Keratinocyte (primary cell): ENCODE measurements at regions not wholly inside any gene's neighbourhood (a gene's known extent, or its start where the extent isn't known, plus 50 kb on each side); places are given as distances from the start of the nearest gene placed in this dataset.

Experiments
- DNase-seq: peaks from one replicate; pipeline ENCODE4 v3.0.0-alpha.2; 2011; ENCODE audit warnings: low read depth, missing footprints, low spot score
- FAIRE-seq: peaks from 2 replicates; lab custom pipeline; 2011; peaks lifted over from hg19 to GRCh38; lab: Jason Lieb, UNC
- H2AFZ ChIP-seq: 2 replicates; pipeline ENCODE4 v1.6.0; 2012; ENCODE audit warnings: low read length, control low read depth, inconsistent platforms; ENCODE audit not compliant: control insufficient read depth
- H3K27ac ChIP-seq: 2 replicates; pipeline ENCODE4 v1.5.1; 2011; ENCODE audit warnings: low read length; ENCODE audit not compliant: control insufficient read depth, insufficient read depth
- H3K27me3 ChIP-seq: 3 replicates; pipeline ENCODE4 v1.6.0; 2011; ENCODE audit warnings: low read length; ENCODE audit not compliant: control insufficient read depth, insufficient read depth; ENCODE audit errors: extremely low read depth
- H3K36me3 ChIP-seq, 2 experiments: 2 replicates in 1 of 2; 3 replicates in 1 of 2; pipeline ENCODE4 v1.5.1; 2011; ENCODE audit warnings: low read length in 2 of 2, mild to moderate bottlenecking in 1 of 2; ENCODE audit not compliant: control insufficient read depth in 2 of 2, insufficient read depth in 2 of 2; ENCODE audit errors: extremely low read depth in 1 of 2
- H3K4me1 ChIP-seq: 3 replicates; pipeline ENCODE4 v1.5.1; 2011; ENCODE audit warnings: low read length; ENCODE audit not compliant: control insufficient read depth, insufficient read depth; ENCODE audit errors: extremely low read depth
- H3K4me2 ChIP-seq: 3 replicates; pipeline ENCODE4 v1.6.0; 2011; ENCODE audit warnings: low read depth, low read length; ENCODE audit not compliant: control insufficient read depth, insufficient read depth; ENCODE audit errors: extremely low read depth
- H3K4me3 ChIP-seq, 3 experiments: fragments of 200-600 bp in 1 of 3; sonication (generic) in 1 of 3; 2 replicates in 2 of 3; 3 replicates in 1 of 3; pipeline ENCODE4 v1.5.1; 2011 to 2016; ENCODE audit warnings: low read length in 3 of 3, mild to moderate bottlenecking in 3 of 3, control low read depth in 2 of 3, inconsistent platforms in 1 of 3, low read depth in 1 of 3, mixed read lengths in 1 of 3, mixed run types in 1 of 3, moderate library complexity in 1 of 3; ENCODE audit not compliant: control insufficient read depth in 2 of 3, insufficient read depth in 2 of 3; ENCODE audit errors: extremely low read depth in 1 of 3
- H3K79me2 ChIP-seq: 2 replicates; pipeline ENCODE4 v1.6.0; 2012; ENCODE audit warnings: low read length; ENCODE audit not compliant: control insufficient read depth, insufficient read depth
- H3K9ac ChIP-seq: 3 replicates; pipeline ENCODE4 v1.6.0; 2011; ENCODE audit warnings: low read length; ENCODE audit not compliant: control insufficient read depth, insufficient read depth; ENCODE audit errors: extremely low read depth
- H3K9me1 ChIP-seq: 3 replicates; pipeline ENCODE4 v1.6.0; 2011; ENCODE audit warnings: low read length; ENCODE audit not compliant: control insufficient read depth, insufficient read depth; ENCODE audit errors: extremely low read depth
- H3K9me3 ChIP-seq: 2 replicates; pipeline ENCODE4 v1.5.1; 2012; ENCODE audit warnings: low read depth, low read length; ENCODE audit not compliant: control insufficient read depth
- H4K20me1 ChIP-seq: 3 replicates; pipeline ENCODE4 v1.6.0; 2011; ENCODE audit warnings: low read length; ENCODE audit not compliant: control insufficient read depth, insufficient read depth; ENCODE audit errors: extremely low read depth
- CTCF ChIP-seq, 3 experiments: IDR thresholded peaks in 1 of 3; conservative IDR thresholded peaks in 1 of 3; optimal IDR thresholded peaks in 1 of 3; 2 replicates in 2 of 3; 3 replicates in 1 of 3; pipeline versions ENCODE3 to v1.5.1; 2011; ENCODE audit warnings: low read length in 3 of 3, mild to moderate bottlenecking in 3 of 3, moderate library complexity in 2 of 3, control low read depth in 1 of 3, inconsistent platforms in 1 of 3; ENCODE audit not compliant: insufficient read depth in 2 of 3; ENCODE audit errors: extremely low read depth in 1 of 3
- EZH2 ChIP-seq: IDR thresholded peaks from one replicate; pipeline ENCODE4 v1.6.1; 2012; ENCODE audit warnings: inconsistent platforms, mild to moderate bottlenecking, low read length, moderate library complexity
- dilution Hi-C: fragments of 300-500 bp; cut with MboI; formaldehyde crosslinking; loops from one replicate; pipeline ENCODE4 v1.7.0; 2020; ENCODE audit warnings: low sequenced_read_pairs; ENCODE audit not compliant: extremely low pct_ligation_motif_present

- Histone ChIP-seq H3K27ac (no peak overlapping the region), H3K4me2 (no peak overlapping the region), H3K9ac (no peak overlapping the region), H3K9me1 (no peaks in the 10 kb centered on the region), H3K79me2 (no peaks in the 10 kb centered on the region), H3K9me3 (no peaks in the 10 kb centered on the region), H3K27me3 (no peaks in the 10 kb centered on the region), H3K4me3 (no peak overlapping the region), H3K36me3 (no peaks in the 10 kb centered on the region), H2AFZ (no peak overlapping the region), H4K20me1 (no peaks in the 10 kb centered on the region), H3K4me1 (no peaks in the 10 kb centered on the region)
- TF ChIP-seq CTCF (optimal IDR thresholded peaks at IDR 0.05 in 1 of 3, IDR thresholded peaks at IDR 0.05 in 1 of 3, conservative IDR thresholded peaks at IDR 0.05 in 1 of 3; ENCODE audit: extremely low read depth in 1 of 3, insufficient read depth in 2 of 3, low read length in 3 of 3) (no peak), EZH2 (no peak)
- no peak for FAIRE-seq
- dilution Hi-C loops, result no loop called here
- no peak for DNase-seq
These were observed 303.4 kb downstream of the USP25 start for GRCh38 chr21:16033193-16033592.

GRCh38 chr21:16034446-16035190 is 304.8 kb downstream of the USP25 start:
- dilution Hi-C loops, result no loop called here
- TF ChIP-seq CTCF (optimal IDR thresholded peaks at IDR 0.05 in 1 of 3, IDR thresholded peaks at IDR 0.05 in 1 of 3, conservative IDR thresholded peaks at IDR 0.05 in 1 of 3; ENCODE audit: extremely low read depth in 1 of 3, insufficient read depth in 2 of 3, low read length in 3 of 3), result no peak
- TF ChIP-seq EZH2, result no peak
- H4K20me1 ChIP-seq, result no peaks in the 10 kb centered on the region
- H2AFZ ChIP-seq, result no peak overlapping the region
- H3K27ac ChIP-seq, result no peak overlapping the region
- H3K36me3 ChIP-seq, result no peaks in the 10 kb centered on the region
- H3K79me2 ChIP-seq, result no peaks in the 10 kb centered on the region
- DNase-seq, result no peak
- no peaks in the 10 kb centered on the region for H3K9me1 ChIP-seq
- H3K27me3 ChIP-seq, result no peaks in the 10 kb centered on the region
- H3K9ac ChIP-seq, result no peak overlapping the region
- no peaks in the 10 kb centered on the region for H3K9me3 ChIP-seq
- H3K4me3 ChIP-seq, result no peak overlapping the region
- no peaks in the 10 kb centered on the region for H3K4me1 ChIP-seq
- no peak for FAIRE-seq
- H3K4me2 ChIP-seq, result no peak overlapping the region
